Heart left ventricle (tissue), 16 donors: ENCODE measurements at regions not wholly inside any gene's neighbourhood (a gene's known extent, or its start where the extent isn't known, plus 50 kb on each side); places are given as distances from the start of the nearest gene placed in this dataset.

ENCODE experiments used
- ATAC-seq, 4 donors: fragments of 200-7000 bp; cut with Tn5 transposase; one replicate each; pipeline ENCODE4 v1.9.1; 2020 to 2022; ENCODE audit warnings: moderate library complexity in 4 of 4, mild to moderate bottlenecking in 3 of 4, moderate number of reproducible peaks in 1 of 4
- DNase-seq, 5 donors: peaks; one replicate each; pipeline ENCODE4 v3.0.0-alpha.2; 2020
- H3K27ac ChIP-seq, 12 donors: fragments of 200-600 bp; sonication (generic) in 4 of 12; one replicate each; pipeline versions ENCODE4 v1.5.0 to v1.8.0; 2016 to 2022; ENCODE audit warnings: mild to moderate bottlenecking in 2 of 12
- H3K27me3 ChIP-seq, 9 donors: fragments of 200-600 bp; sonication (generic) in 2 of 9; one replicate each; pipeline versions ENCODE4 v1.5.1 to v1.8.0; 2016 to 2022; ENCODE audit warnings: mild to moderate bottlenecking in 3 of 9
- H3K36me3 ChIP-seq, 9 donors: fragments of 200-600 bp; sonication (generic) in 2 of 9; one replicate each; pipeline versions ENCODE4 v1.5.0 to v1.8.0; 2018 to 2022; ENCODE audit warnings: mild to moderate bottlenecking in 2 of 9
- H3K4me1 ChIP-seq, 12 donors: fragments of 200-600 bp; sonication (generic) in 4 of 12; one replicate each; pipeline versions ENCODE4 v1.5.0 to v1.8.0; 2016 to 2022; ENCODE audit warnings: mild to moderate bottlenecking in 3 of 12
- H3K4me3 ChIP-seq, 12 donors: fragments of 200-600 bp; sonication (generic) in 4 of 12; one replicate each; pipeline versions ENCODE4 v1.5.0 to v1.8.0; 2017 to 2022; ENCODE audit warnings: mild to moderate bottlenecking in 9 of 12, moderate library complexity in 4 of 12
- H3K9me3 ChIP-seq, 12 donors: fragments of 200-600 bp; sonication (generic) in 4 of 12; one replicate each; pipeline versions ENCODE4 v1.5.0 to v1.8.0; 2016 to 2022; ENCODE audit warnings: mild to moderate bottlenecking in 1 of 12
- CTCF ChIP-seq, 12 donors: fragments of 200-600 bp; sonication (generic) in 4 of 12; IDR thresholded peaks; one replicate each; pipeline versions ENCODE4 v1.5.0 to v1.8.0; 2018 to 2022; ENCODE audit warnings: antibody characterized with exemption in 12 of 12, mild to moderate bottlenecking in 5 of 12
- POLR2A ChIP-seq, 2 donors: fragments of 450-650 bp; IDR thresholded peaks; one replicate each; pipeline ENCODE4 v1.6.1; 2017; ENCODE audit warnings: antibody characterized with exemption in 2 of 2, mild to moderate bottlenecking in 2 of 2, moderate library complexity in 2 of 2
- WGBS, 4 donors: extraction: QIAGEN DNeasy Blood & Tissue Kit in 2 of 4; methylation state at CpG; one replicate each; pipeline versions ENCODE4 v1.1.5 to v1.1.7; 2013 to 2018; 5-methylcytosine and 5-hydroxymethylcytosine counted together
- intact Hi-C, 10 donors: fragments of 100-400 bp; cut with DNase I; formaldehyde crosslinking; loops; one replicate each; pipeline versions ENCODE4 v1.11.1 to v1.14.2; 2022
- donor health status: ischemic (EF 13 %, LVEDD 7.1; RV severe dilation, severe dysfunction).
- donor health status: healthy with polysubstance abuse.
- donor health status: DM: no; HTN: yes; CAD: no.
- donor health status: DM: no; HTN: no; CAD: no.
- donor health status: ischemic (EF 25% LVEDD 6.9; RV normal size, moderate dysfunction).
- donor health status: ischemic (EF 25% LVEDD 5.7; RV mildly dilated, moderate dysfunction).
- donor health status: healthy.
- donor health status: DM: yes; HTN: yes; CAD: no.
- donor health status: ischemic (EF 35%, LVEDD 5.7; RV mildly dilated, moderate dysfunction).
- donor health status: nonischemic (EF 11% LVEDD 7.7; RV severe dilation, severe dysfunction).
- donor health status: DM: yes; HTN: yes; CAD: no.
- donor health status: PGD.
- donor health status: ischemic (EF 29% LVEDD 5.4; RV normal size, mild dysfunction).
- donor health status: nonischemic (EF 23%, LVEDD 6.1; RV moderate dilation, normal function).

- Histone ChIP-seq H3K4me1 (no peaks in the 10 kb centered on the region), H3K27me3 (no peaks in the 10 kb centered on the region), H3K4me3 (no peak overlapping the region), H3K27ac (no peak overlapping the region), H3K9me3 (no peaks in the 10 kb centered on the region), H3K36me3 (no peaks in the 10 kb centered on the region)
- ATAC-seq, result peak; percentile 94 to 99 (median 98)
- DNase-seq, result peak; percentile 74 to 87 (median 83)
- TF ChIP-seq POLR2A (IDR thresholded peaks at IDR 0.05) (no peak), CTCF (IDR thresholded peaks at IDR 0.05) (peak; percentile 95 to 100 (median 100))
- intact Hi-C loops, result loop anchor here (1.0 to 10.0 kb wide), 13 partner anchors 57 to 569 kb away; partner anchors contain the start of gene SCAF8 (in 3 of the 10)
- 0 to 2% (median 1%) methylated on average over 4 of the region's 4 CpGs for WGBS, 4 donors
Observed at GRCh38 chr6:154675602-154676088, 57.6 kb upstream of the SCAF8 start.

DNA sequence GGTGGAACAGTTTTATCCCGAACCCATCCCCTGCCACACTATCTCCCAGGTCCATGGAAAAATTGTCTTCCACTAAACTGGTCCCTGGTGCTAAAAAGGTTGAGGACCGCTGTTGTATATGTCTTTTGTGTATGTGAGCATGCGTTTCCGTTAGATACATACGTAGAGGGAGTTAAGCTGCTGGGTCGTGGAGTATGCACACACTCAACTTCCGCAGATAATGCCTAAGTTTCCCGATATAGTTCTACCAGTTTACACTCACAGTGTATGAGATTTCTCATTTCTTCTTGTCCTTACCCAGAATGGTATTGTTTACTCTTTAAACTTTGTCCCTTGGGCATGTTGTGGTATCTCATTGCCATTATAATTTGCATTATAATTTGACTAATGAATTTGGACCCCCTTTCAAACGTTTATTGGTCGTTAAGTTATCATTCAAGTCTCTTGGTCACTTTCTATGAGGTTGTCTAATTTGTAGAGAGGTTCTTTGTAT lies 50.5 kb upstream of the SCAF8 start:
- no peak overlapping the region for H3K4me3 ChIP-seq
- intact Hi-C loops, result loop anchor here in 2 of 10 donors (5.0 kb wide), 2 partner anchors 50 to 115 kb away; partner anchors contain the start of gene SCAF8 (in 1 of the 2)
- DNase-seq (no peak), ATAC-seq (no peak)
- H3K9me3 ChIP-seq, result no peaks in the 10 kb centered on the region
- H3K4me1 ChIP-seq, result peaks cover 0 to 13% (median 0%) of the 10 kb centered on the region in 12 donors
- TF ChIP-seq POLR2A (IDR thresholded peaks at IDR 0.05) (no peak), CTCF (IDR thresholded peaks at IDR 0.05) (no peak)
- 79 to 87% (median 84%) methylated on average over 10 of the region's 10 CpGs for WGBS, 4 donors
- no peaks in the 10 kb centered on the region for H3K27me3 ChIP-seq
- H3K27ac ChIP-seq, result no peak overlapping the region
- H3K36me3 ChIP-seq, result no peaks in the 10 kb centered on the region
